Body of pancreas (tissue), 4 donors: ENCODE measurements at regions not wholly inside any gene's neighbourhood (a gene's known extent, or its start where the extent isn't known, plus 50 kb on each side); places are given as distances from the start of the nearest gene placed in this dataset.

ENCODE experiments used
- ATAC-seq: fragments of 150-250 bp; one replicate; pipeline ENCODE4 v1.9.1; 2016
- DNase-seq, 4 donors: peaks; one replicate each; pipeline ENCODE4 v3.0.0-alpha.2; 2019
- H3K27ac ChIP-seq, 4 donors: fragments of 200-600 bp; sonication (generic); 1 replicate in 3 of 4; 2 replicates in 1 of 4; pipeline versions ENCODE4 v1.5.1 to v1.6.1; 2016 to 2019; ENCODE audit warnings: mild to moderate bottlenecking in 1 of 4, mixed read lengths in 1 of 4, moderate library complexity in 1 of 4
- H3K27me3 ChIP-seq, 2 donors: fragments of 200-600 bp; sonication (generic); one replicate each; pipeline ENCODE4 v1.6.0; 2016; ENCODE audit warnings: mild to moderate bottlenecking in 1 of 2
- H3K36me3 ChIP-seq, 2 donors: fragments of 200-600 bp; sonication (generic); replicated peaks in 1 of 2; 2 replicates each; pipeline ENCODE4 v1.5.1; 2016; ENCODE audit warnings: low read depth in 2 of 2; ENCODE audit not compliant: insufficient read depth in 1 of 2
- H3K4me1 ChIP-seq: fragments of 200-600 bp; sonication (generic); one replicate; pipeline ENCODE4 v1.6.0; 2016
- H3K4me3 ChIP-seq, 2 donors: fragments of 200-600 bp; sonication (generic); 1 replicate in 1 of 2; 2 replicates in 1 of 2; pipeline ENCODE4 v1.5.1; 2016 to 2019
- H3K9me3 ChIP-seq, 3 donors: fragments of 200-600 bp; sonication (generic); 1 replicate in 2 of 3; 2 replicates in 1 of 3; pipeline ENCODE4 v1.5.1; 2016
- CTCF ChIP-seq, 7 experiments: fragments of 450-650 bp in 4 of 7; fragments of 200-600 bp in 3 of 7; sonication (generic) in 3 of 7; IDR thresholded peaks; one replicate each; pipeline ENCODE4 v1.5.1; 2016 to 2019; ENCODE audit warnings: antibody characterized with exemption in 7 of 7
- POLR2A ChIP-seq, 3 donors: fragments of 450-650 bp; IDR thresholded peaks; one replicate each; pipeline ENCODE4 v1.6.1; 2016; ENCODE audit warnings: antibody characterized with exemption in 3 of 3, mild to moderate bottlenecking in 2 of 3
- WGBS, 2 donors: methylation state at CpG; one replicate each; pipeline ENCODE4 v1.1.5; 2017; 5-methylcytosine and 5-hydroxymethylcytosine counted together
- intact Hi-C: fragments of 100-400 bp; cut with DNase I; formaldehyde crosslinking; loops from one replicate; pipeline ENCODE4 v1.15.1; 2023

GRCh38 chr11:79626135-79627075 lies 185.6 kb upstream of the TENM4 start:
- Histone ChIP-seq H3K4me1 (no peaks in the 10 kb centered on the region), H3K27ac (no peak overlapping the region), H3K27me3 (no peaks in the 10 kb centered on the region), H3K36me3 (no peaks in the 10 kb centered on the region), H3K9me3 (no peaks in the 10 kb centered on the region), H3K4me3 (no peak overlapping the region)
- WGBS, 2 donors: 43 to 60% methylated on average over 4 of the region's 4 CpGs
- TF ChIP-seq CTCF (IDR thresholded peaks at IDR 0.05) (no peak), POLR2A (IDR thresholded peaks at IDR 0.05) (no peak)
- ATAC-seq (no peak), DNase-seq (no peak)
- intact Hi-C loops: no loop called here

- H3K27ac ChIP-seq: no peak overlapping the region
- H3K36me3 ChIP-seq: no peaks in the 10 kb centered on the region
- H3K9me3 ChIP-seq: no peaks in the 10 kb centered on the region
- ATAC-seq (no peak), DNase-seq (no peak)
- H3K4me1 ChIP-seq: no peaks in the 10 kb centered on the region
- no peak overlapping the region for H3K4me3 ChIP-seq
- H3K27me3 ChIP-seq: no peaks in the 10 kb centered on the region
- 50 to 59% methylated on average over 2 of the region's 2 CpGs for WGBS, 2 donors
- intact Hi-C loops: no loop called here
- TF ChIP-seq CTCF (IDR thresholded peaks at IDR 0.05) (no peak), POLR2A (IDR thresholded peaks at IDR 0.05) (no peak)
Observed at GRCh38 chr11:79623375-79623774, 182.5 kb upstream of the TENM4 start.

GRCh38 chr11:79617561-79617960 lies 176.7 kb upstream of the TENM4 start:
- Histone ChIP-seq H3K27me3 (no peaks in the 10 kb centered on the region), H3K4me3 (no peak overlapping the region), H3K27ac (no peak overlapping the region), H3K9me3 (no peaks in the 10 kb centered on the region), H3K36me3 (no peaks in the 10 kb centered on the region), H3K4me1 (no peaks in the 10 kb centered on the region)
- WGBS, 2 donors: 43 to 44% methylated on average over 3 of the region's 3 CpGs
- ATAC-seq (no peak), DNase-seq (no peak)
- intact Hi-C loops: no loop called here
- TF ChIP-seq CTCF (IDR thresholded peaks at IDR 0.05): no peak

DNA sequence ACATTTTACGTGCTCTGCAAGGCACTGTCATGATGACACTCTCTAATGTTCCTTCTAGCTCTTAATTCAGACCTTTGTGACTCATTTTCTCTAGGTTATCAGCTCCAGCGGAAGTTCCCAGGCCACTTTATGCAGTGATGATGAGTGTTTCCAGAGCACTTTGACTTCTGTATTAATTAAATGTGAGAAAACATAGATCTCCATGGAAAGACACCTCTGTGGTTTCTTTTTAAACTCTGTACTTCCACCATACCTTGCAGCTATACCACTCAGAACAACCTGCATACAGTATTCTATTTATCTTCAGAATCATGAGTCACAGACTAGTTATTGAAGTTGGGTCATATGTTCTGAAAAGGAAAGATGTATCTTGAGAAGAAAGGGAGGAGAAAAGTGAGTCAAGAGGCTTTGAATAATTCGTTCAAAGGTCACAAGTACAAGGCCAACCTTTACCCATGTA lies 175.6 kb upstream of the TENM4 start:
- DNase-seq: no peak
- intact Hi-C loops: no loop called here
- no peaks in the 10 kb centered on the region for H3K36me3 ChIP-seq
- no peaks in the 10 kb centered on the region for H3K9me3 ChIP-seq
- no peak overlapping the region for H3K27ac ChIP-seq
- no peak for TF ChIP-seq CTCF (IDR thresholded peaks at IDR 0.05)
- TF ChIP-seq POLR2A (IDR thresholded peaks at IDR 0.05): no peak
- H3K4me1 ChIP-seq: no peaks in the 10 kb centered on the region
- WGBS, 2 donors: 46 to 51% methylated on average over 3 of the region's 3 CpGs
- no peak overlapping the region for H3K4me3 ChIP-seq
- H3K27me3 ChIP-seq: no peaks in the 10 kb centered on the region
- no peak for ATAC-seq

DNA sequence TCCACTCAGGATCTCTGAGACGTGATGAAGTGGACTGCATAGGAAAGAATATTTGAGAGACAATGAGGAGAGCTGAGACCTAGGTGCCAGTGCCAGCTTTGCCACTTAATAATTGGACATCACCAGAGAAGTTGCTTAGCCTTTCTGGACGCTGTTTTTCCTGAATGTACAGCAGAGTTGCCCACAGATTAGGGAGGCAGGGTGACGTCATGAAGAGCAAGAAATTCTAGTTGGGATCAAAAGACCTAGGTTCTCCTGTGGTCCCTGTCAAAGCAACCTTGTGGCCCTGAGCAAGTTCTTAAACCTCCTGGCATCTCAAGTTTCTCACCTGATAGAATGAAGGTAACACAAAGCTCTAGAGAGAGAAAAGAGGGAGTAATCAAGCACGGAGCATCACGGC lies 174.6 kb upstream of the TENM4 start:
- Histone ChIP-seq H3K27ac (no peak overlapping the region), H3K27me3 (no peaks in the 10 kb centered on the region), H3K36me3 (no peaks in the 10 kb centered on the region), H3K4me3 (no peak overlapping the region), H3K9me3 (no peaks in the 10 kb centered on the region), H3K4me1 (no peaks in the 10 kb centered on the region)
- intact Hi-C loops: no loop called here
- TF ChIP-seq POLR2A (IDR thresholded peaks at IDR 0.05): no peak
- no peak for TF ChIP-seq CTCF (IDR thresholded peaks at IDR 0.05)
- 55 to 59% methylated on average over 5 of the region's 5 CpGs for WGBS, 2 donors
- ATAC-seq: no peak
- no peak for DNase-seq
